Naive B cell (primary cell): ENCODE measurements at regions not wholly inside any gene's neighbourhood (a gene's known extent, or its start where the extent isn't known, plus 50 kb on each side); places are given as distances from the start of the nearest gene placed in this dataset.

Experiments
- ATAC-seq, 2 donors: fragments of 150-1000 bp; cut with Tn5 transposase; 2 replicates each; pipeline ENCODE4 v1.10.0; 2021; ENCODE audit warnings: low read depth in 2 of 2, mild to moderate bottlenecking in 2 of 2, moderate library complexity in 2 of 2
- DNase-seq: peaks from one replicate; pipeline ENCODE4 v3.0.0; 2022
- H3K27ac Mint-ChIP-seq, 6 donors: one replicate each; pipeline ENCODE4 v1.8.0; 2020 to 2022; ENCODE audit warnings: mild to moderate bottlenecking in 6 of 6, mixed read lengths in 6 of 6, moderate library complexity in 5 of 6, inconsistent platforms in 2 of 6
- H3K27me3 Mint-ChIP-seq, 3 donors: one replicate each; pipeline ENCODE4 v1.8.0; 2021 to 2022; ENCODE audit warnings: mixed read lengths in 3 of 3, mild to moderate bottlenecking in 1 of 3
- H3K36me3 Mint-ChIP-seq, 2 donors: one replicate each; pipeline ENCODE4 v1.8.0; 2020 to 2022; ENCODE audit warnings: mixed read lengths in 2 of 2, inconsistent platforms in 1 of 2, mild to moderate bottlenecking in 1 of 2
- H3K4me1 Mint-ChIP-seq, 3 donors: one replicate each; pipeline ENCODE4 v1.8.0; 2020 to 2022; ENCODE audit warnings: mixed read lengths in 3 of 3, inconsistent platforms in 1 of 3, mild to moderate bottlenecking in 1 of 3, moderate library complexity in 1 of 3
- H3K4me3 Mint-ChIP-seq, 8 donors: one replicate each; pipeline ENCODE4 v1.8.0; 2020 to 2022; ENCODE audit warnings: mild to moderate bottlenecking in 8 of 8, mixed read lengths in 8 of 8, moderate library complexity in 8 of 8, inconsistent platforms in 2 of 8
- H3K9me3 Mint-ChIP-seq, 7 donors: one replicate each; pipeline ENCODE4 v1.8.0; 2020 to 2022; ENCODE audit warnings: mixed read lengths in 7 of 7, mild to moderate bottlenecking in 5 of 7, inconsistent platforms in 2 of 7, moderate library complexity in 1 of 7

- Mint-ChIP-seq H3K4me1 (no peaks in the 10 kb centered on the region), H3K27ac (no peak overlapping the region), H3K36me3 (no peaks in the 10 kb centered on the region), H3K4me3 (no peak overlapping the region), H3K9me3 (peaks cover 0 to 2% (median 0%) of the 10 kb centered on the region in 7 donors), H3K27me3 (no peaks in the 10 kb centered on the region)
- ATAC-seq (no peak), DNase-seq (no peak)
Observed at GRCh38 chr4:107216379-107216778, 180.3 kb upstream of the DKK2 start.

GRCh38 chr4:107215222-107215621 is 179.1 kb upstream of the DKK2 start:
- Mint-ChIP-seq H3K36me3 (no peaks in the 10 kb centered on the region), H3K27me3 (no peaks in the 10 kb centered on the region), H3K27ac (no peak overlapping the region), H3K4me3 (no peak overlapping the region), H3K4me1 (no peaks in the 10 kb centered on the region), H3K9me3 (no peaks in the 10 kb centered on the region)
- no peak for DNase-seq
- no peak for ATAC-seq

- no peak overlapping the region for H3K27ac Mint-ChIP-seq
- H3K27me3 Mint-ChIP-seq, result no peaks in the 10 kb centered on the region
- H3K36me3 Mint-ChIP-seq, result no peaks in the 10 kb centered on the region
- DNase-seq (no peak), ATAC-seq (no peak)
- no peaks in the 10 kb centered on the region for H3K9me3 Mint-ChIP-seq
- H3K4me3 Mint-ChIP-seq, result no peak overlapping the region
- no peaks in the 10 kb centered on the region for H3K4me1 Mint-ChIP-seq
Observed at GRCh38 chr4:107213880-107214279, 177.8 kb upstream of the DKK2 start.

GRCh38 chr4:107213410-107213809 is 177.3 kb upstream of the DKK2 start:
- no peaks in the 10 kb centered on the region for H3K36me3 Mint-ChIP-seq
- H3K4me1 Mint-ChIP-seq, result no peaks in the 10 kb centered on the region
- ATAC-seq (no peak), DNase-seq (no peak)
- H3K27me3 Mint-ChIP-seq, result no peaks in the 10 kb centered on the region
- no peak overlapping the region for H3K4me3 Mint-ChIP-seq
- H3K9me3 Mint-ChIP-seq, result no peaks in the 10 kb centered on the region
- H3K27ac Mint-ChIP-seq, result no peak overlapping the region

- Mint-ChIP-seq H3K9me3 (no peaks in the 10 kb centered on the region), H3K27ac (no peak overlapping the region)
Observed at GRCh38 chr4:107212565-107212964, 176.5 kb upstream of the DKK2 start.

GRCh38 chr4:107210450-107211239 is 174.5 kb upstream of the DKK2 start:
- Mint-ChIP-seq H3K27me3 (no peaks in the 10 kb centered on the region), H3K36me3 (no peaks in the 10 kb centered on the region), H3K27ac (no peak overlapping the region), H3K4me3 (no peak overlapping the region), H3K4me1 (no peaks in the 10 kb centered on the region), H3K9me3 (peaks cover 0 to 3% (median 0%) of the 10 kb centered on the region in 7 donors)
- DNase-seq, result no peak
- no peak for ATAC-seq

More at GRCh38 chr4:107212565-107212964, 176.5 kb upstream of the DKK2 start:
- H3K27me3 Mint-ChIP-seq, result no peaks in the 10 kb centered on the region
- no peaks in the 10 kb centered on the region for H3K4me1 Mint-ChIP-seq
- no peak overlapping the region for H3K4me3 Mint-ChIP-seq
- ATAC-seq (no peak), DNase-seq (no peak)
- H3K36me3 Mint-ChIP-seq, result no peaks in the 10 kb centered on the region

GRCh38 chr4:107203733-107204132 is 167.6 kb upstream of the DKK2 start:
- Mint-ChIP-seq H3K4me3 (no peak overlapping the region), H3K36me3 (no peaks in the 10 kb centered on the region), H3K27ac (no peak overlapping the region), H3K27me3 (no peaks in the 10 kb centered on the region), H3K9me3 (peaks cover 0 to 4% (median 2%) of the 10 kb centered on the region in 7 donors), H3K4me1 (no peaks in the 10 kb centered on the region)
- DNase-seq (no peak), ATAC-seq (no peak)

GRCh38 chr4:107202744-107203143 is 166.6 kb upstream of the DKK2 start:
- H3K4me1 Mint-ChIP-seq, result no peaks in the 10 kb centered on the region
- ATAC-seq (no peak), DNase-seq (no peak)
- H3K27ac Mint-ChIP-seq, result no peak overlapping the region
- H3K4me3 Mint-ChIP-seq, result no peak overlapping the region
- peaks cover 0 to 4% (median 2%) of the 10 kb centered on the region in 7 donors for H3K9me3 Mint-ChIP-seq
- no peaks in the 10 kb centered on the region for H3K36me3 Mint-ChIP-seq
- no peaks in the 10 kb centered on the region for H3K27me3 Mint-ChIP-seq

- ATAC-seq, result no peak
- no peaks in the 10 kb centered on the region for H3K4me1 Mint-ChIP-seq
- no peak for DNase-seq
- no peak overlapping the region for H3K27ac Mint-ChIP-seq
- H3K4me3 Mint-ChIP-seq, result no peak overlapping the region
- no peaks in the 10 kb centered on the region for H3K36me3 Mint-ChIP-seq
- peaks cover 0 to 6% (median 0%) of the 10 kb centered on the region in 3 donors for H3K27me3 Mint-ChIP-seq
- H3K9me3 Mint-ChIP-seq, result peaks cover 0 to 2% (median 0%) of the 10 kb centered on the region in 7 donors
Observed at GRCh38 chr4:107197121-107197520, 161.0 kb upstream of the DKK2 start.

GRCh38 chr4:107196312-107196711 is 160.2 kb upstream of the DKK2 start:
- Mint-ChIP-seq H3K27me3 (peaks cover 0 to 6% (median 0%) of the 10 kb centered on the region in 3 donors), H3K4me1 (no peaks in the 10 kb centered on the region), H3K4me3 (peak overlapping the region in 1 of 8 donors; percentile 17), H3K9me3 (peaks cover 0 to 3% (median 0%) of the 10 kb centered on the region in 7 donors), H3K36me3 (no peaks in the 10 kb centered on the region), H3K27ac (peak overlapping the region in 1 of 6 donors; percentile 2)
- ATAC-seq (no peak), DNase-seq (no peak)

GRCh38 chr4:107194005-107194404 is 157.9 kb upstream of the DKK2 start:
- no peak overlapping the region for H3K27ac Mint-ChIP-seq
- H3K9me3 Mint-ChIP-seq, result peaks cover 0 to 2% (median 0%) of the 10 kb centered on the region in 7 donors
- DNase-seq (no peak), ATAC-seq (no peak)
- no peak overlapping the region for H3K4me3 Mint-ChIP-seq
- H3K4me1 Mint-ChIP-seq, result no peaks in the 10 kb centered on the region
- no peaks in the 10 kb centered on the region for H3K36me3 Mint-ChIP-seq
- peaks cover 0 to 6% (median 0%) of the 10 kb centered on the region in 3 donors for H3K27me3 Mint-ChIP-seq

- Mint-ChIP-seq H3K9me3 (peaks cover 0 to 2% (median 0%) of the 10 kb centered on the region in 7 donors), H3K4me1 (no peaks in the 10 kb centered on the region), H3K36me3 (no peaks in the 10 kb centered on the region), H3K4me3 (no peak overlapping the region), H3K27ac (no peak overlapping the region), H3K27me3 (peaks cover 0 to 6% (median 0%) of the 10 kb centered on the region in 3 donors)
- ATAC-seq, result no peak
- no peak for DNase-seq
Observed at GRCh38 chr4:107192601-107193000, 156.5 kb upstream of the DKK2 start.

GRCh38 chr4:107187091-107187490 is 151.0 kb upstream of the DKK2 start:
- DNase-seq, result no peak

GRCh38 chr4:107183155-107183774 is 147.2 kb upstream of the DKK2 start:
- H3K27me3 Mint-ChIP-seq, result no peaks in the 10 kb centered on the region
- H3K27ac Mint-ChIP-seq, result no peak overlapping the region
- ATAC-seq (peak; percentile 28 to 46), DNase-seq (no peak)
- H3K36me3 Mint-ChIP-seq, result no peaks in the 10 kb centered on the region
- no peak overlapping the region for H3K4me3 Mint-ChIP-seq
- H3K4me1 Mint-ChIP-seq, result no peaks in the 10 kb centered on the region
- H3K9me3 Mint-ChIP-seq, result no peaks in the 10 kb centered on the region

More at GRCh38 chr4:107187091-107187490, 151.0 kb upstream of the DKK2 start:
- Mint-ChIP-seq H3K27ac (no peak overlapping the region), H3K36me3 (no peaks in the 10 kb centered on the region), H3K4me3 (no peak overlapping the region), H3K4me1 (no peaks in the 10 kb centered on the region), H3K27me3 (no peaks in the 10 kb centered on the region), H3K9me3 (peaks cover 0 to 2% (median 0%) of the 10 kb centered on the region in 7 donors)
- ATAC-seq, result no peak
